ENCODE measurements at regions not wholly inside any gene's neighbourhood (a gene's known extent, or its start where the extent isn't known, plus 50 kb on each side); places are given as distances from the start of the nearest gene placed in this dataset.

DNA sequence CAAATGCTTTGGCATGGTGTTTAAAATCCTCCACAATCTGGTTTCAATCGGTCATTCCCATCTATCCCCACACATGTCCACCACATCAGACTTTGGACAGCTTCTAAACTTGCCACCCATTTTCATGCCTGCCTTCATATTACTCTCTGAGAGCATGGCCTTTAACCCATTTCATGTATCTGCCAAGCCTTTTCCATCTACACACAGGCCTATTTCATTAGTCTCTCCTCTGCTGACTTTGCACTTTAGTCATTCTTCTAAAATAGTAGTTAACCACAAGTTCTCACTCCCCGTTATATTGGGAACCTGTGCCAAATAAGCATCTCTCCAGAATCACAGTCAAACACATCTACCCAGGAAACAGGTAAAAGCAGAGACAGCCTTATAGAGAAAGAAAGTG lies 142.2 kb downstream of the MZT1 start:
- H3K4me3 ChIP-seq (ENCODE audit: low read depth in 2 of 2, low read length in 1 of 2) = no peak overlapping the region
- H3K27ac ChIP-seq (ENCODE audit: low read depth in 2 of 2, low read length in 1 of 2) = no peak overlapping the region
- no peak overlapping the region for H2AFZ ChIP-seq (ENCODE audit: low read depth)
- H3F3A ChIP-seq (replicated peaks; ENCODE audit: insufficient read depth) = peaks cover 2% of the 10 kb centered on the region
- no peaks in the 10 kb centered on the region for H3K36me3 ChIP-seq (replicated peaks in 1 of 2; ENCODE audit: control insufficient read depth in 1 of 2, insufficient read depth in 2 of 2, low read length in 1 of 2)
- H3K27me3 ChIP-seq (ENCODE audit: insufficient read depth) = no peaks in the 10 kb centered on the region
- H3K9ac ChIP-seq = no peak overlapping the region
- 70% methylated on average over 2 of the region's 2 CpGs for WGBS (ENCODE audit: low lambda C conversion rate)
- H3K4me2 ChIP-seq = no peak overlapping the region
- no peaks in the 10 kb centered on the region for H4K20me1 ChIP-seq (ENCODE audit: insufficient read depth)
- ChIA-PET CTCF (interaction anchor here (1.1 kb wide), 1 partner anchor 19 kb away, joined by 5 read pairs; no protein-coding TSS in a partner anchor), POLR2A (no interaction called here)
- DNase-seq = no peak
- H3K9me3 ChIP-seq = no peaks in the 10 kb centered on the region
- H3K79me2 ChIP-seq (ENCODE audit: insufficient read depth) = no peaks in the 10 kb centered on the region
- no peaks in the 10 kb centered on the region for H3K9me2 ChIP-seq
- TF ChIP-seq GABPA (IDR thresholded peaks at IDR 0.05; ENCODE audit: low read depth) (no peak), MEF2A (IDR thresholded peaks at IDR 0.05; ENCODE audit: borderline replicate concordance, low read depth) (no peak)
- TF ChIP-seq, protein P1, sequence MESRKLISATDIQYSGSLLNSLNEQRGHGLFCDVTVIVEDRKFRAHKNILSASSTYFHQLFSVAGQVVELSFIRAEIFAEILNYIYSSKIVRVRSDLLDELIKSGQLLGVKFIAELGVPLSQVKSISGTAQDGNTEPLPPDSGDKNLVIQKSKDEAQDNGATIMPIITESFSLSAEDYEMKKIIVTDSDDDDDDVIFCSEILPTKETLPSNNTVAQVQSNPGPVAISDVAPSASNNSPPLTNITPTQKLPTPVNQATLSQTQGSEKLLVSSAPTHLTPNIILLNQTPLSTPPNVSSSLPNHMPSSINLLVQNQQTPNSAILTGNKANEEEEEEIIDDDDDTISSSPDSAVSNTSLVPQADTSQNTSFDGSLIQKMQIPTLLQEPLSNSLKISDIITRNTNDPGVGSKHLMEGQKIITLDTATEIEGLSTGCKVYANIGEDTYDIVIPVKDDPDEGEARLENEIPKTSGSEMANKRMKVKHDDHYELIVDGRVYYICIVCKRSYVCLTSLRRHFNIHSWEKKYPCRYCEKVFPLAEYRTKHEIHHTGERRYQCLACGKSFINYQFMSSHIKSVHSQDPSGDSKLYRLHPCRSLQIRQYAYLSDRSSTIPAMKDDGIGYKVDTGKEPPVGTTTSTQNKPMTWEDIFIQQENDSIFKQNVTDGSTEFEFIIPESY (IDR thresholded peaks at IDR 0.05; ENCODE audit: borderline replicate concordance, low read depth) = no peak
- TF ChIP-seq, protein P2, sequence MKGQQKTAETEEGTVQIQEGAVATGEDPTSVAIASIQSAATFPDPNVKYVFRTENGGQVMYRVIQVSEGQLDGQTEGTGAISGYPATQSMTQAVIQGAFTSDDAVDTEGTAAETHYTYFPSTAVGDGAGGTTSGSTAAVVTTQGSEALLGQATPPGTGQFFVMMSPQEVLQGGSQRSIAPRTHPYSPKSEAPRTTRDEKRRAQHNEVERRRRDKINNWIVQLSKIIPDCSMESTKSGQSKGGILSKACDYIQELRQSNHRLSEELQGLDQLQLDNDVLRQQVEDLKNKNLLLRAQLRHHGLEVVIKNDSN (IDR thresholded peaks at IDR 0.05; ENCODE audit: borderline replicate concordance, low read depth) = no peak
- TF ChIP-seq, protein P3, sequence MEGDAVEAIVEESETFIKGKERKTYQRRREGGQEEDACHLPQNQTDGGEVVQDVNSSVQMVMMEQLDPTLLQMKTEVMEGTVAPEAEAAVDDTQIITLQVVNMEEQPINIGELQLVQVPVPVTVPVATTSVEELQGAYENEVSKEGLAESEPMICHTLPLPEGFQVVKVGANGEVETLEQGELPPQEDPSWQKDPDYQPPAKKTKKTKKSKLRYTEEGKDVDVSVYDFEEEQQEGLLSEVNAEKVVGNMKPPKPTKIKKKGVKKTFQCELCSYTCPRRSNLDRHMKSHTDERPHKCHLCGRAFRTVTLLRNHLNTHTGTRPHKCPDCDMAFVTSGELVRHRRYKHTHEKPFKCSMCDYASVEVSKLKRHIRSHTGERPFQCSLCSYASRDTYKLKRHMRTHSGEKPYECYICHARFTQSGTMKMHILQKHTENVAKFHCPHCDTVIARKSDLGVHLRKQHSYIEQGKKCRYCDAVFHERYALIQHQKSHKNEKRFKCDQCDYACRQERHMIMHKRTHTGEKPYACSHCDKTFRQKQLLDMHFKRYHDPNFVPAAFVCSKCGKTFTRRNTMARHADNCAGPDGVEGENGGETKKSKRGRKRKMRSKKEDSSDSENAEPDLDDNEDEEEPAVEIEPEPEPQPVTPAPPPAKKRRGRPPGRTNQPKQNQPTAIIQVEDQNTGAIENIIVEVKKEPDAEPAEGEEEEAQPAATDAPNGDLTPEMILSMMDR (IDR thresholded peaks at IDR 0.05) = no peak
- no peaks in the 10 kb centered on the region; a peak in 1 of 4 replicates for H3K4me1 ChIP-seq (ENCODE audit: control insufficient read depth in 1 of 2, insufficient read depth in 2 of 2, low read depth in 1 of 2, low read length in 1 of 2)

DNA sequence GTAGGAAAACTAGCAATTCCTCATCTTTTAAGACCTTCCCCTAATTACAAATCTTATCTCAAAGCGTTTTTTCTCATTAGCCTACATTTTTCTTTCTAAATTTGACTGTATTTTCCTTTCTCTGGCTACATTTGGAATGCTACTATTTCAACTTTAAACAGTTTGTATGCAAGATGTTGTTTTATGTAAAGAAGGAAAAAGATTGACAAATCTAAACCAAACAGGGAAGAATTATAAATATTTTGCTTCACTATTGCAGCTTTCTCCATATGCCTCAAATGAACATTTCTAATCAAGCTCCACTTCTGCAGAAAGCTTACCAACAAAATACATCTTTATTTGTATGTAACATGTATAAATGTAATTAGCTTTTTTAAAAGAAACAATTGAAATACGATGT lies 156.2 kb downstream of the MZT1 start:
- Histone ChIP-seq H3K4me2 (no peak overlapping the region), H3K27ac (ENCODE audit: low read depth in 2 of 2, low read length in 1 of 2) (peak overlapping the region in 1 of 2 experiments; percentile 86; a peak in 1 of 4 replicates), H4K20me1 (ENCODE audit: insufficient read depth) (no peaks in the 10 kb centered on the region), H3K9me3 (no peaks in the 10 kb centered on the region), H3K4me3 (ENCODE audit: low read depth in 2 of 2, low read length in 1 of 2) (no peak overlapping the region), H2AFZ (ENCODE audit: low read depth) (peak overlapping the region; percentile 37; the same call in 1 of the 2 replicates), H3K27me3 (ENCODE audit: insufficient read depth) (no peaks in the 10 kb centered on the region), H3K9me2 (no peaks in the 10 kb centered on the region), H3K36me3 (replicated peaks in 1 of 2; ENCODE audit: control insufficient read depth in 1 of 2, insufficient read depth in 2 of 2, low read length in 1 of 2) (no peaks in the 10 kb centered on the region), H3K79me2 (ENCODE audit: insufficient read depth) (no peaks in the 10 kb centered on the region), H3K4me1 (ENCODE audit: control insufficient read depth in 1 of 2, insufficient read depth in 2 of 2, low read depth in 1 of 2, low read length in 1 of 2) (peaks cover 0 to 12% of the 10 kb centered on the region in 2 experiments; a peak in 1 of 4 replicates), H3F3A (replicated peaks; ENCODE audit: insufficient read depth) (no peaks in the 10 kb centered on the region), H3K9ac (no peak overlapping the region)
- no peak for DNase-seq
- ChIA-PET CTCF (interaction anchor here (0.7 kb wide), 1 partner anchor 188 kb away, joined by 3 read pairs; no protein-coding TSS in a partner anchor), POLR2A (no interaction called here)
- WGBS (ENCODE audit: low lambda C conversion rate) = 17% methylated on average over 2 of the region's 2 CpGs
- TF ChIP-seq ELF1 (IDR thresholded peaks at IDR 0.05) = no peak
- no peak for TF ChIP-seq RFX5 (IDR thresholded peaks at IDR 0.05; ENCODE audit: low read length)
- no peak for TF ChIP-seq EP300 (IDR thresholded peaks at IDR 0.05; ENCODE audit: borderline replicate concordance in 1 of 2, low read depth in 1 of 2, low read length in 1 of 2)
- TF ChIP-seq, protein P4, sequence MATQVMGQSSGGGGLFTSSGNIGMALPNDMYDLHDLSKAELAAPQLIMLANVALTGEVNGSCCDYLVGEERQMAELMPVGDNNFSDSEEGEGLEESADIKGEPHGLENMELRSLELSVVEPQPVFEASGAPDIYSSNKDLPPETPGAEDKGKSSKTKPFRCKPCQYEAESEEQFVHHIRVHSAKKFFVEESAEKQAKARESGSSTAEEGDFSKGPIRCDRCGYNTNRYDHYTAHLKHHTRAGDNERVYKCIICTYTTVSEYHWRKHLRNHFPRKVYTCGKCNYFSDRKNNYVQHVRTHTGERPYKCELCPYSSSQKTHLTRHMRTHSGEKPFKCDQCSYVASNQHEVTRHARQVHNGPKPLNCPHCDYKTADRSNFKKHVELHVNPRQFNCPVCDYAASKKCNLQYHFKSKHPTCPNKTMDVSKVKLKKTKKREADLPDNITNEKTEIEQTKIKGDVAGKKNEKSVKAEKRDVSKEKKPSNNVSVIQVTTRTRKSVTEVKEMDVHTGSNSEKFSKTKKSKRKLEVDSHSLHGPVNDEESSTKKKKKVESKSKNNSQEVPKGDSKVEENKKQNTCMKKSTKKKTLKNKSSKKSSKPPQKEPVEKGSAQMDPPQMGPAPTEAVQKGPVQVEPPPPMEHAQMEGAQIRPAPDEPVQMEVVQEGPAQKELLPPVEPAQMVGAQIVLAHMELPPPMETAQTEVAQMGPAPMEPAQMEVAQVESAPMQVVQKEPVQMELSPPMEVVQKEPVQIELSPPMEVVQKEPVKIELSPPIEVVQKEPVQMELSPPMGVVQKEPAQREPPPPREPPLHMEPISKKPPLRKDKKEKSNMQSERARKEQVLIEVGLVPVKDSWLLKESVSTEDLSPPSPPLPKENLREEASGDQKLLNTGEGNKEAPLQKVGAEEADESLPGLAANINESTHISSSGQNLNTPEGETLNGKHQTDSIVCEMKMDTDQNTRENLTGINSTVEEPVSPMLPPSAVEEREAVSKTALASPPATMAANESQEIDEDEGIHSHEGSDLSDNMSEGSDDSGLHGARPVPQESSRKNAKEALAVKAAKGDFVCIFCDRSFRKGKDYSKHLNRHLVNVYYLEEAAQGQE (IDR thresholded peaks at IDR 0.05; ENCODE audit: low read depth, low read length) = no peak
- no peak for TF ChIP-seq RAD21 (IDR thresholded peaks at IDR 0.05; ENCODE audit: low read length)
- TF ChIP-seq, protein P3 (IDR thresholded peaks at IDR 0.05) = no peak
- no peak for TF ChIP-seq TEAD4 (IDR thresholded peaks at IDR 0.05; ENCODE audit: borderline replicate concordance, insufficient read depth)
- TF ChIP-seq POLR2AphosphoS5 (IDR thresholded peaks at IDR 0.05; ENCODE audit: low read depth, low read length) = no peak
- TF ChIP-seq, protein P5, sequence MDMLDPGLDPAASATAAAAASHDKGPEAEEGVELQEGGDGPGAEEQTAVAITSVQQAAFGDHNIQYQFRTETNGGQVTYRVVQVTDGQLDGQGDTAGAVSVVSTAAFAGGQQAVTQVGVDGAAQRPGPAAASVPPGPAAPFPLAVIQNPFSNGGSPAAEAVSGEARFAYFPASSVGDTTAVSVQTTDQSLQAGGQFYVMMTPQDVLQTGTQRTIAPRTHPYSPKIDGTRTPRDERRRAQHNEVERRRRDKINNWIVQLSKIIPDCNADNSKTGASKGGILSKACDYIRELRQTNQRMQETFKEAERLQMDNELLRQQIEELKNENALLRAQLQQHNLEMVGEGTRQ (IDR thresholded peaks at IDR 0.05; ENCODE audit: borderline replicate concordance, low read depth, low read length) = no peak
- TF ChIP-seq EZH2phosphoT487 (IDR thresholded peaks at IDR 0.05; ENCODE audit: borderline replicate concordance, low read depth) = no peak

Data from SK-N-SH (cell line).